Stimulated activated CD8-positive, alpha-beta memory T cell treated with anti-CD3 and anti-CD28 coated beads, Interleukin-15, amount 100 ng/mL, for 24 hours (primary cell): ENCODE measurements at regions not wholly inside any gene's neighbourhood (a gene's known extent, or its start where the extent isn't known, plus 50 kb on each side); places are given as distances from the start of the nearest gene placed in this dataset.

Experiments
- DNase-seq: peaks from one replicate; pipeline ENCODE4 v3.0.0-alpha.2; 2020; ENCODE audit warnings: low read depth

GRCh38 chr7:68663392-68663791 lies 934.9 kb upstream of the AUTS2 start:
- DNase-seq, result no peak

- DNase-seq, result no peak
Measured at GRCh38 chr7:68671046-68671445, 927.2 kb upstream of the AUTS2 start.

GRCh38 chr7:68671671-68672070 lies 926.6 kb upstream of the AUTS2 start:
- DNase-seq, result no peak

- no peak for DNase-seq
Measured at GRCh38 chr7:68674826-68675225, 923.4 kb upstream of the AUTS2 start.

GRCh38 chr7:68676813-68677535 lies 921.3 kb upstream of the AUTS2 start:
- DNase-seq, result no peak

- no peak for DNase-seq
Measured at GRCh38 chr7:68678196-68678595, 920.1 kb upstream of the AUTS2 start.

GRCh38 chr7:68679459-68680234 lies 918.6 kb upstream of the AUTS2 start:
- no peak for DNase-seq

- DNase-seq, result no peak
Measured at GRCh38 chr7:68680235-68680872, 917.9 kb upstream of the AUTS2 start.

GRCh38 chr7:68682910-68683309 lies 915.4 kb upstream of the AUTS2 start:
- DNase-seq, result no peak

GRCh38 chr7:68684246-68684839 lies 913.9 kb upstream of the AUTS2 start:
- no peak for DNase-seq

GRCh38 chr7:68684996-68685395 lies 913.3 kb upstream of the AUTS2 start:
- DNase-seq, result no peak

GRCh38 chr7:68688416-68689086 lies 909.7 kb upstream of the AUTS2 start:
- no peak for DNase-seq

- DNase-seq, result no peak
Measured at GRCh38 chr7:68689087-68689433, 909.2 kb upstream of the AUTS2 start.

GRCh38 chr7:68691261-68692216 lies 906.7 kb upstream of the AUTS2 start:
- DNase-seq, result no peak

GRCh38 chr7:68692511-68692910 lies 905.8 kb upstream of the AUTS2 start:
- DNase-seq, result no peak

GRCh38 chr7:68694656-68695055 lies 903.6 kb upstream of the AUTS2 start:
- no peak for DNase-seq

GRCh38 chr7:68697796-68698280 lies 900.4 kb upstream of the AUTS2 start:
- no peak for DNase-seq

- DNase-seq, result no peak
Measured at GRCh38 chr7:68699090-68699711, 899.1 kb upstream of the AUTS2 start.

GRCh38 chr7:68700414-68700813 lies 897.9 kb upstream of the AUTS2 start:
- no peak for DNase-seq

- DNase-seq, result no peak
Measured at GRCh38 chr7:68706291-68706690, 892.0 kb upstream of the AUTS2 start.
